Activated T-helper 1 cell treated with anti-CD3 and anti-CD28 coated beads, Interleukin-12 subunit alpha, Interleukin-12 subunit beta, Interleukin-2, Interleukin-4 antibody, amounts not matched to agents 30 ng/mL and 10 ng/mL and 1 ng/mL, durations not matched to agents 14 hours and 24 hours and 36 hours (primary cell): ENCODE measurements at regions not wholly inside any gene's neighbourhood (a gene's known extent, or its start where the extent isn't known, plus 50 kb on each side); places are given as distances from the start of the nearest gene placed in this dataset.

Experiments used
- DNase-seq: peaks from one replicate; pipeline ENCODE4 v3.0.0; 2021; ENCODE audit warnings: low spot score
- H3K27ac Mint-ChIP-seq: one replicate; pipeline ENCODE4 v1.8.0; 2021; ENCODE audit warnings: mild to moderate bottlenecking, mixed read lengths
- H3K27me3 Mint-ChIP-seq: one replicate; pipeline ENCODE4 v1.8.0; 2022; ENCODE audit warnings: mild to moderate bottlenecking, moderate library complexity, mixed read lengths; ENCODE audit not compliant: insufficient read depth
- H3K36me3 Mint-ChIP-seq: one replicate; pipeline ENCODE4 v1.8.0; 2021; ENCODE audit warnings: low read depth, mixed read lengths
- H3K4me1 Mint-ChIP-seq: one replicate; pipeline ENCODE4 v1.8.0; 2021; ENCODE audit warnings: low read depth, mixed read lengths
- H3K4me3 Mint-ChIP-seq: one replicate; pipeline ENCODE4 v1.8.0; 2021; ENCODE audit warnings: mild to moderate bottlenecking, moderate library complexity, mixed read lengths
- H3K9me3 Mint-ChIP-seq: one replicate; pipeline ENCODE4 v1.8.0; 2021; ENCODE audit warnings: mixed read lengths
- intact Hi-C: fragments of 100-400 bp; cut with micrococcal nuclease; formaldehyde crosslinking; loops from one replicate; pipeline ENCODE4 v1.15.1; 2024

DNA sequence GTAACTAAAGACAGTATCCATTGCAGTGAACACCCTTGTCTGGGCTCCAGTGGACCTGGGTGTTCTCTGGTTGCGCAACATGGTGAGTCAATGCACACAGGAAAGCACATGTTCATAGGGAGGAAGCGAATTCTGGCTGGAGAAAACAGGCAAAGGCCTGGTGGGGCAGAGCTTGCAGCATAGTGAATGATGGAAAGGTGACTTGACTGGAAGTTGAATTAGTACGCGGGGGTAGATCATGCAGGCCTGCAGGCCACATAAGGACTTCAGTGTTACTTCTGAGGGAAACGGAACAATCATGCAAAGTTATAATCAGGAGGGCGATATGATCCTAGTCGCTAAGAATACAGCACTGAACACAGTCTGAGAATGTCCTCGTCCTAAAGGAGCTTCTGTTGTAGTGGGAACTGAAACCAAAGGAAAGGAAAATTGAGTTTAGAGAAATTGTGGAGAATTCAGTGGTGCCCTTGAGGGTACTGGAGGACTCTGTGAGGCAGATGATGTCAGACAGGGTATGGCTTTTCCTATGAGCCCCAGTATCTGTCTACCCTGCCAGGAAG, 71.9 kb upstream of the RANBP3L start:
- no peaks in the 10 kb centered on the region for H3K4me1 Mint-ChIP-seq
- intact Hi-C loops = no loop called here
- H3K36me3 Mint-ChIP-seq = no peaks in the 10 kb centered on the region
- no peak overlapping the region for H3K4me3 Mint-ChIP-seq
- no peak overlapping the region for H3K27ac Mint-ChIP-seq
- DNase-seq = no peak
- H3K9me3 Mint-ChIP-seq = peaks cover 6% of the 10 kb centered on the region
- peaks cover 1% of the 10 kb centered on the region for H3K27me3 Mint-ChIP-seq

DNA sequence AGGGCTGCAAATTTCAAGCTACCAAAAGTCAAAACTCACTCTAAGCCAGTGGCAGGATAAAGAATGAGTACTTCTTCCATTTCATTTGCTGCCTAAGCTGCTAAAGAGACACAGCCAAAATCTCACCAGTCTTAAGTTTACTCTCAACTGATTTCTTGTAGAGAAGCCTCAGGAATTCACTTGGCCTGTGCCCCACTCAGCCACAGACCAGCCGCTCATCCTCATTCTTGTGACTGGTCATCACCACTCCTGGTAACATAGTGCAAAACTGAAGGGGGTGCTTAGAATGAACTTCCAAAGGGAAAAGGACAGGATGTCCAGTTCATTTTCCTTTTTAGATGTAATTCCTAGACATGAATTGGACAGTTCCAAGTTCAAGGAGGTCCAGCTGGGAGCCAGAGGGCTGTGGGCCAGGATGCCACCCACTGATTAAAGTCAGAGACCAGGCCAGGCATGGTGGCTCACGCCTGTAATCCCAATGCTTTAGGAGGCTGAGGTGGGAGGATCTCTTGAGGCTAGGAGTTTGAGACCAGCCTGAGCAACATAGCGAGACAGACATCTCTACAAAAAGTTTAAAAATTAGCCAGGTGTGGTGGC, 72.7 kb upstream of the RANBP3L start:
- Mint-ChIP-seq H3K9me3 (peaks cover 6% of the 10 kb centered on the region), H3K4me1 (no peaks in the 10 kb centered on the region), H3K4me3 (no peak overlapping the region), H3K36me3 (no peaks in the 10 kb centered on the region), H3K27me3 (peaks cover 1% of the 10 kb centered on the region), H3K27ac (no peak overlapping the region)
- DNase-seq = no peak
- intact Hi-C loops = no loop called here

DNA sequence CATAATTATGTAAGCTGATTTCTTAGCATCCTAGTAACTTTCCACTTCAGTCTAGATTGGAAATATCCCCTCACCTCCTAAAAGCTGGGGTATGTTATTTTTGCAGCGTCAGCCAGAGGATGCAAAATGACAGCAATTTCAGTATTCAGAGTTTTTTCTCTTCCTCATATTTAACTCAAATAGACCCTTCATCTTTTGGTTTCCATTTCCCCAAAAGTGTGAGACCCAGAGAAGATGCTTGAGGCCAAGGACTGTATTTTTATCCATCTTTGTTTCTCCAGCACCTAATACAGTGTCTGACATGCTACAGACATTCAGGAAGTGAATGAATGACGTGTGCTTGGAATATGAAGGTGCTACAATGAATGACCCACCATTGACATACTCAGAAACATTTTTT, 75.5 kb upstream of the RANBP3L start:
- no peak for DNase-seq
- intact Hi-C loops = no loop called here
- no peaks in the 10 kb centered on the region for H3K9me3 Mint-ChIP-seq
- H3K27me3 Mint-ChIP-seq = peaks cover 1% of the 10 kb centered on the region
- H3K4me3 Mint-ChIP-seq = no peak overlapping the region
- no peak overlapping the region for H3K27ac Mint-ChIP-seq
- no peaks in the 10 kb centered on the region for H3K4me1 Mint-ChIP-seq
- no peaks in the 10 kb centered on the region for H3K36me3 Mint-ChIP-seq

DNA sequence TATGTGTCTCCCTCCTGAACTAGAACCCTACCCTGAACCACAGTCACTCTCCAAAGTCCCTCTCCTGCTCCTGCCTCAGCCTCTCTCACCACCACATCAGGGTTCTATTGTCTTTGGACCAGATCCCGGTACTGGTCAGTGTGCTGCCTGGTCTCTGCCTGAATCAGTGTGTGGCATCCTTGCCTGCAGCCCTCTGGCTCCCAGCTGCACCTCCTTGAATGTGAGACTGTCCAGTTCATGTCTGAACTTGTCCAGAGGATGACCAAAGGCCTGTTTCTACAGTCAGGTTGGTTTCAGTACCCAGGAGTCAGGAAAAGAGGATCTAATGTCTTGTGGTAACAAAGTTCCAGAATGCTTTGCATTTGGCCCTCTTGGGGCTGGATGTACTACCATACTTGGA, 76.8 kb upstream of the RANBP3L start:
- intact Hi-C loops = no loop called here
- Mint-ChIP-seq H3K4me3 (no peak overlapping the region), H3K4me1 (no peaks in the 10 kb centered on the region), H3K27me3 (no peaks in the 10 kb centered on the region), H3K36me3 (no peaks in the 10 kb centered on the region), H3K9me3 (no peaks in the 10 kb centered on the region), H3K27ac (no peak overlapping the region)
- no peak for DNase-seq

DNA sequence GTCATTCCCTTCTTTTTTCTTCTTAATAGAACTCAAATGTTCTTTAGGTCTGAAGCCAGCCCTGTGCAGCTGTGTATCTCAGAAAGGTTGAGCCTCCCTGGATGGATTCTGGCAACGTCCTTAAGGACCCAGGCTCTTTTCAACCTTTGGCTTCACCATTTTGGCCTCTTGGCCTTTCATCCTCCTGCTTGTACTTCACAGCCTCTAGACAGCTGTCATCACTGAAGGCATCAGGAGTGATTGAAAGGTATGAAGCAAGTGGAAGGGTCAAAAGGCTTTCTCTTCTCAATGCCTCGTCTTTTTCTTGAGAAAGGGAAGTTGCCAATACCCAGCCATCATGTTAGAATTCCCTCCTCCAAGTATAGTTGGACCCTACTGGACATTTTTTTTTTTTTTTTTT, 81.2 kb upstream of the RANBP3L start:
- no peak overlapping the region for H3K27ac Mint-ChIP-seq
- no peak overlapping the region for H3K4me3 Mint-ChIP-seq
- peaks cover 16% of the 10 kb centered on the region for H3K4me1 Mint-ChIP-seq
- no peaks in the 10 kb centered on the region for H3K9me3 Mint-ChIP-seq
- no peaks in the 10 kb centered on the region for H3K27me3 Mint-ChIP-seq
- no peak for DNase-seq
- H3K36me3 Mint-ChIP-seq = no peaks in the 10 kb centered on the region
- intact Hi-C loops = no loop called here

DNA sequence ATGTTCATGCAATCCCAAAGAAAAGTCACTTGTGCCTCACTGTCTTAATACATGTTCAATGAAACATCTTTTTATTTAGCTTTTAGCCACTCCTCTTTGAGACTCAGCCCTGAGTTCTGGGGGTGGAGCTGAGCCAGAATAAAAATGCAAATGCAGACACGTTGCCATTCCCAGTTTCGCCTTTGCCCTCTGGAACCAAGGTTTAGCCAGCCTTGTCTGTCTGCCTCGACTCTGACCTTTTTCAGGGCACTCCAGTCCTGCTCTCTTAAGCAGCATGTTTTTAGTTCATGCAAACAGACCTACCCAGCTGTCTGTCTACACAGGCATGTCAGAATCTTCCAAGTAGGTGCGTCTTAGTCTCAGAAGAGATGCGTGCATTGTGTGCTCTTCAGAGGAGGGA, 82.2 kb upstream of the RANBP3L start:
- Mint-ChIP-seq H3K9me3 (no peaks in the 10 kb centered on the region), H3K27me3 (no peaks in the 10 kb centered on the region), H3K4me3 (no peak overlapping the region), H3K4me1 (peaks cover 16% of the 10 kb centered on the region), H3K27ac (no peak overlapping the region), H3K36me3 (no peaks in the 10 kb centered on the region)
- no peak for DNase-seq
- intact Hi-C loops = no loop called here

DNA sequence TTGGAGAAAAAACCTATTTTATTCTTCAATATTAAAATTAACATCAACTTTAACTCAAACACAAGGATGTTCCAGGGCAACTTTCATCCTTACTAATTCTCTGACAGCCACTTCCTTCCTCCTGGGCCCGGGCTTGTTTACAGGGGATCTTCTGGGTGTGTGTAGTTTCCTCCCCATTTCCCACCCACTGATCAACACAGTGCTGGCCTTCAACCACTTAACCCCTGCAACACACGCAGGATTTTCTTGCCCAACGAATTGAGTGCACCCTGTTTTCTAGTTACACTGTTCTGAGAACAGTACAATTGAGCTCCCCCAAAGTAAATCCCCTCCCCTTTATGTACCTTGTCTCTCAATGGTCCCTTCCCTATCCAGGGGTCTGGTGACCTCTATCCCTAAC, 83.1 kb upstream of the RANBP3L start:
- peaks cover 16% of the 10 kb centered on the region for H3K4me1 Mint-ChIP-seq
- no peaks in the 10 kb centered on the region for H3K27me3 Mint-ChIP-seq
- intact Hi-C loops = no loop called here

DNA sequence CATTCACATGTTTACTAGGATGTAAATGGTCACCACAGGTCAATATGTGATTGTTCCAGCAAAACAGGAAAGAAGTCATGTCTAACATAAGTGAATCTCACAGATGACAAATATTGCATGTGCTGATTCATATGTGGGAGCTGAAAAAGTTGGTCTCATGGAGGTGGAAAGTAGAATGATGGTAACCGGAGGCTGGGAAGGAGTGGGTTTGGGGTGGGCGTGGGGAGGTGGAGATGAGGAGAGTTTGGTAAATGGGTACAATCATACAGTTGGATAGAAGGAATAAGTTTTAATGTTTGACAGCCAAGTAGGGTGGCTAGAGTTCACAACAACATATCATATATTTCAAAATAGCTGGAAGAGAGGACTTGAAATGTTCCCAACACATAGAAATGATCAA, 83.8 kb upstream of the RANBP3L start:
- intact Hi-C loops = no loop called here
- DNase-seq = no peak
- Mint-ChIP-seq H3K27me3 (no peaks in the 10 kb centered on the region), H3K4me1 (peaks cover 16% of the 10 kb centered on the region), H3K9me3 (no peaks in the 10 kb centered on the region), H3K4me3 (no peak overlapping the region), H3K27ac (no peak overlapping the region), H3K36me3 (no peaks in the 10 kb centered on the region)

More for the DNA sequence above, 83.1 kb upstream of the RANBP3L start:
- H3K4me3 Mint-ChIP-seq = no peak overlapping the region
- H3K36me3 Mint-ChIP-seq = no peaks in the 10 kb centered on the region
- H3K9me3 Mint-ChIP-seq = no peaks in the 10 kb centered on the region
- H3K27ac Mint-ChIP-seq = peak overlapping the region; percentile 52
- no peak for DNase-seq

DNA sequence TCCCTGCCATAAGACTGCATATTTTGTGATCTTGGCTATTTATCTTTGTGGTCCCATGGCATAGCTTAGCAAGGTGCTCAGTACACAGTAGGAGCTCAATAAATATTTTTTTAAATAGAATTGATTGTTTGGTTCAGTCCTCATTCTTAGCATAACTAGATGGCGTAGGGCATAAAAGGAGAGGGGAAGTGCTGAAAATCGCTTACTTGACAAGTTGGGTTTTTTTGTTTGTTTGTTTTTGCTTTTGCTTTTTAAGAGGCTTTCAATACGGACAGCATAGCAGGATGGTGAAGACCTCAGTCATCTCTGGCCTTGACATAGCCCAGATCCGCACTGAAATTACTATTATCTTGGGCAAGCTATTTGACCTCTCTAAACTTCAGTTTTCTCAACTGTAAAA, 86.6 kb upstream of the RANBP3L start:
- DNase-seq = no peak
- Mint-ChIP-seq H3K4me1 (peaks cover 16% of the 10 kb centered on the region), H3K36me3 (no peaks in the 10 kb centered on the region), H3K9me3 (no peaks in the 10 kb centered on the region), H3K27me3 (peaks cover 5% of the 10 kb centered on the region), H3K27ac (no peak overlapping the region), H3K4me3 (no peak overlapping the region)
- intact Hi-C loops = no loop called here

DNA sequence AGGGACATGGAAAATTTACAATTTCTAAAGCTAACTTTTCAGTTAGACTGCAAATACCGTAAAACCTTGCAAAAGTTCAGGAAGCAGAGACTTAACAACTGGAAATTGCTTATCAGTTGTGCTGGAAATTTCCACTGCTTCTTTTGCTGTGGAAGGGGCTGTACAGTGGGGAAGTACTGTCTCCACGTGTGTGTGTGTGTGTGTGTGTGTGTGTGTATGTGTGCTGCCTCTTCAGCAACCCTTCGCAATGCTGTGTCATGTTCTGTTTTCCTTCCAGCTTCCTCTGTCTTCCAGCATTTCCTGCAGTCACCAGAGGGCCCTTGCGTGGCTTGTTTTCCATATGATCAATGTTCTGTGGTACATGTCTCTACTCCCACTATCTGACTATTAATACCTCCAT, 87.5 kb upstream of the RANBP3L start:
- no peak for DNase-seq
- Mint-ChIP-seq H3K4me3 (no peak overlapping the region), H3K4me1 (peaks cover 14% of the 10 kb centered on the region), H3K36me3 (no peaks in the 10 kb centered on the region), H3K27ac (no peak overlapping the region), H3K9me3 (no peaks in the 10 kb centered on the region), H3K27me3 (peaks cover 7% of the 10 kb centered on the region)
- intact Hi-C loops = no loop called here

DNA sequence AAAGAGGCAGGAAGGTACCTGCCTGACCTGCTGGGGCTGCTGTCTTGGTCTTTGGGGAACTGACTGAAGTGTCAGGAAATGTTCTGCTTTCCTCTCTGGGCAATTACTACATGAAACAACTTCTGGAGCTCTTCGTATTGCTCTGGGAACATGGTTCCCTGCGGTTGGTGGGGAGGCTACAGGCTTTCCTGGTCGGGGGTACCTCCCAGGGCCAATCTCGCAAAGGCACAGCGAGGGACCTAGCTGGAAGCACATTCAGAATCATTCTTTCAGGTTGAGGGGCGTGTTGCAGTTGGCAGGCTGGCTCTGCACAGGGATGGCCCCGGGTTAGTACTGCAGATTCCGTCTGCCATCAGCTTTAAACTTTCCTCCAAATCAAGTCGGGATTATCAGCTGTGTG, 88.9 kb upstream of the RANBP3L start:
- peaks cover 7% of the 10 kb centered on the region for H3K27me3 Mint-ChIP-seq
- DNase-seq = no peak
- H3K9me3 Mint-ChIP-seq = no peaks in the 10 kb centered on the region
- intact Hi-C loops = loop anchor here (10.0 kb wide), 1 partner anchor 316 kb away; no protein-coding TSS in a partner anchor
- no peak overlapping the region for H3K27ac Mint-ChIP-seq
- peaks cover under 1% of the 10 kb centered on the region for H3K4me1 Mint-ChIP-seq
- H3K4me3 Mint-ChIP-seq = no peak overlapping the region
- no peaks in the 10 kb centered on the region for H3K36me3 Mint-ChIP-seq

DNA sequence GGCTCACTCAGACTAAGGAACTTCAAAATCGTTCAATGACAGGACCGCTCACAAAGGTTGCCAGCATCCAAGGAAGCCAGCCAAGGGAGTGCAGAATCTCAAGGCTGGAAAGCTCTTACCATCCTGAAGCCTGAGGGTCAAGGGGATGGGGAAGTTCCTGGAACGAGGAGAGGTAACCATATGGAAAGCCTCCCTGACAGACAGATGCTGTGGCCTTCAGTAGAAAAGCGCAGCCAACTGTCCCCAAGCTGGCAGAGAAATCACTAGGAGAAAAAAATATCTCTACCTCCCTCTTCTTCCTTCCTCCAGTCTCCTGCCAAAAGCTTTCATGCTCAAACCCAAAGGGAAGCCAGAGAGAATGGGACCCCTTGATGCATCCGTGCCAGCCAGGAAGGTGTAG, 90.5 kb upstream of the RANBP3L start:
- Mint-ChIP-seq H3K27me3 (peaks cover 13% of the 10 kb centered on the region), H3K9me3 (no peaks in the 10 kb centered on the region), H3K4me3 (no peak overlapping the region), H3K27ac (no peak overlapping the region), H3K4me1 (no peaks in the 10 kb centered on the region), H3K36me3 (no peaks in the 10 kb centered on the region)
- no peak for DNase-seq
- intact Hi-C loops = loop anchor here (10.0 kb wide), 1 partner anchor 317 kb away; no protein-coding TSS in a partner anchor

DNA sequence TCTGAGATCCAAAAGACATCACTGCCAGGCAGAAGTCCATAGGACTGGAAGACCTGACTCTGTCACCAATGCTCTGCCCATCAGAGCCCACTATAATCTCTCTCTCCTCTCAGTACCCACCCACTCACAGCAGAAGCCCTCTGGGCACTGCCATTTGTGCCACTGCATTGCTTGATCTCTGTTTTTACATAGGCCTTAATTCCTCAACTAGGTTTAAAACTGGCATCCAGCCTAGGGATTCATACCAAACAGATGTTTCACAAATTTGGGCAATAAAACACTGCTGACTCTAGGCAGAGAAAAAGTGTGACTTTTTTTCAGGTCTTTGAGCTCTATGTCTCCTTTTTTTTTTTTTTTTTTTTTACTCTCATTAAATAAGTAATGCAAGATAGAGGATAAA, 91.1 kb upstream of the RANBP3L start:
- Mint-ChIP-seq H3K27ac (no peak overlapping the region), H3K36me3 (no peaks in the 10 kb centered on the region), H3K9me3 (no peaks in the 10 kb centered on the region), H3K4me3 (no peak overlapping the region), H3K27me3 (peaks cover 13% of the 10 kb centered on the region), H3K4me1 (no peaks in the 10 kb centered on the region)
- DNase-seq = no peak
- intact Hi-C loops = loop anchor here (10.0 kb wide), 1 partner anchor 318 kb away; no protein-coding TSS in a partner anchor
